HG03060 (cell line): ENCODE measurements at regions not wholly inside any gene's neighbourhood (a gene's known extent, or its start where the extent isn't known, plus 50 kb on each side); places are given as distances from the start of the nearest gene placed in this dataset.

Source experiments
- ATAC-seq: cut with Tn5 transposase; IDR thresholded peaks from one replicate; pipeline ENCODE4 v1.9.1; 2021; ENCODE audit warnings: low read depth, moderate number of reproducible peaks; ENCODE audit not compliant: unreplicated experiment

- no peak for ATAC-seq
Observed at GRCh38 chr21:24112020-24112419, 1495.3 kb downstream of the MRPL39 start.

- ATAC-seq: no peak
Observed at GRCh38 chr21:24110846-24111245, 1496.4 kb downstream of the MRPL39 start.

DNA sequence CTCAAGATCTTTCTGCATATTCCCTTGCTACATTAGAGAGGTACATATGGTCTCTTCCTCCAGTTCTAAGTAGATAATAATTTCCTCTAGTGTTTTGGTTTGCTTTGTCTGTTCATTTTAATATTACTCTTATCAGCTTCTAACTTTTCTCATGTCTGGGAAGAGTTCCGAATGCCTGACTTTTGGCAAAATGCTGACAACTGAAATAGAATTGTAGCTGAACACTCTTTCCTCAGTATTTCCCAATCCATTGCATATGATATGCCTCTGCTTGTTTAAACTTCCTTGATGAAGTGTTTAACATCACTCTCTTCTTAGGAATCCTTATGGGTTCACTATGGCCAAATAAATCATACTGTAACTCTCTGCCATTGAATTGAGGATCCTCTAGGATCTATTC is 1510.1 kb downstream of the MRPL39 start:
- ATAC-seq: no peak

DNA sequence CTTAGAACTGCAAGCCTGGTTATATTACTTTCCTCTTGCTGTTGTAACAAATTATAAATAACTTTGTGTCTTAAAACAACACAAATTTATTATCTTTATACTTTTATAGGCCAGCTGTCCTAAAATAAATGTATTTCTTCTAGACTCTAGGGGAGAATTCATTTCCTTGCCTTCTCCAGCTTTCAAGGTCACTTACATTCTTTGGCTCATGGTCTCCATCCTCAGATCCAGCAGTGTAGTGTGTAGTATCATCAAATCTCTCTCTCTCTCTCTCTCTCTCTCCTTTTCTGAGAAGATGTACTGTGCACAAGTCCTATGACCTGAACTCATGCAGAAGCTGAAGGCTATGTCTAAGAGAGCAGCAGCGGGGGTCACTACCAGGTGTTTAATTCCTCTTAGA is 1510.6 kb downstream of the MRPL39 start:
- no peak for ATAC-seq

DNA sequence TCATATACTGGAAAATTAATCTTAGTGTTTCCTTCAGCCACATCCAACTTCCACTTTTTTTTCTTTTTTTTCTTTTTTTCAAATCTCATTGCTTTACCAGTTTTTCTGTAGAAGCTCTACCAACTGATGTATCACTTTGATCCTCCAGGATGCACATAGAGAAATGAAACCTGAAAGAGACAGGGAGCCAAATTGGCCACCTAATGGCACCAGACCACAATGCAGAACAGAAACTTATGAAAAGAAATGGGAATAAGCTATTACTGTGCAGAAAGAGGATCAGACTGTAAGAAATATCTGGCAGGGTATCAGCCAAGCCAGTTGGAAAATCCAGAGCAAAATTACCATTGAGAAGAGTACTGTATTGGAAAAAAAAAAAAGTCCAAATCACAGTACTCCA is 1514.2 kb downstream of the MRPL39 start:
- ATAC-seq: no peak

DNA sequence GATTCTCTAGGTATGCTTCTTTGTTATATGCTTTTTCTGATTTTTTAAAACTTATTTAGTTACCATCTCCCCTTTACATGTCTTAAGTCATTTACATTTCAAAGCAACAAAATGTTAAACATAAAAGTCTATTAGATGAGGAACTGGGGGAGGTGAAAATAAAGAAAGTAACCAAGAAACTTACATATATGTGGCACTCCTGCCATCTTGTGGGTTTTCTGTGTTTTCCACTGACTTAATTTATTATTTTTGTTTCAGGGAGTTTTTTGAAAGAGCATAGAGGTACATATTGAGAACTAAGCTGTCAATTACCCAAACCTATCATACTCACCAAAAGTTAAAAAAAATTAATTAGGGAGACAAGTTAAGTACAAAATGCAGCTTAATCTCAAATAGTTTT is 1531.1 kb downstream of the MRPL39 start:
- ATAC-seq: no peak

GRCh38 chr21:24055696-24056095 is 1551.6 kb downstream of the MRPL39 start:
- ATAC-seq: no peak

GRCh38 chr21:24050231-24050630 is 1557.0 kb downstream of the MRPL39 start:
- no peak for ATAC-seq

DNA sequence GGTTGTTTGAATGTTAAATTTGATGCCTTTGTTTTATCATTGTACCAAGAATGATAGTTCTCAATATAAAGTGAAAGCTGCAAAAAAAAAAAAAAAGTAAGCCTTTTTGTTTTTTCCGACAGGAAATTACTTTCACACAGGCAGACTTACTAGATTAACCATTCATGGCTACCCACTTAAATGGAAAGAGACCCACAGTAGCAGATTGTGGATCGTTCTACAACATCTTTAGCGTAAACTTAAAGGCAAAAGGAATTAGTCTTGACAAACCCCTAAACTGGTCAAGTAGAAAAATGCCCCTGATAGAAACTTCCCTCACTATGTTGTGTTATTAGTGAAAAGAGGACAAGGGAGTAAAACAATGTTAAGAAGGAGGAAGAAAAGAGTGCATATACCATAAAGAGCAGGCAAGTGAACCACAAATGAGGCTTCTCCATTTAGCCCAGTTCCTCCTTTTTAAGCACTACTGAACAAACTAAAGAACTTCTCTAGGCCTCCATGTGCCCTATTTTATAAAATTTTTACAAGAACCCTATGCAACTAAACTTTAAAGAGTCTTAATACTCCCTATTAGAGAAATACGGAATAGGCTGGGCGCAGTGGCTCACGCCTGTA is 1560.3 kb downstream of the MRPL39 start:
- ATAC-seq: no peak

- ATAC-seq: no peak
Observed at GRCh38 chr21:24045775-24046215, 1561.5 kb downstream of the MRPL39 start.

DNA sequence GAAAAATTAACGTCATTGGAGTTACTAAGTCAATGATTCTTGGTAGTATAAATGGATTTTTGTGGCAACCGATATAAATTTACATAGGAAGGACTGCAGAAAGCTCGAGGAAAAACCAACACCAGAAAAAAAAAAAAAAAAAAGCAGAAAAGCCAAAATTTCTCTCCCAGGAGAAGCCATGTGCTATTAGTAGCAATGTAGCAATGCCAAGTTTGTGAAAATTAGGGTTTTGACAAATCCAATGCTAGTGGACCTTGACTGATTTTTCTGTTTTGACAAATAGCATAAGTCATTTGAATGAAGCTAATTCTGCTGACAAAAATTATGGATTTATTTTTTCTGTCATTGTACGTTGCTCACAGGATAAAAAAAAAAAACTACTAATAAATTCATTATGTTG is 1561.9 kb downstream of the MRPL39 start:
- no peak for ATAC-seq

- no peak for ATAC-seq
Observed at GRCh38 chr21:24042687-24043086, 1564.6 kb downstream of the MRPL39 start.

- ATAC-seq: no peak
Observed at GRCh38 chr21:24032709-24033232, 1574.5 kb downstream of the MRPL39 start.

DNA sequence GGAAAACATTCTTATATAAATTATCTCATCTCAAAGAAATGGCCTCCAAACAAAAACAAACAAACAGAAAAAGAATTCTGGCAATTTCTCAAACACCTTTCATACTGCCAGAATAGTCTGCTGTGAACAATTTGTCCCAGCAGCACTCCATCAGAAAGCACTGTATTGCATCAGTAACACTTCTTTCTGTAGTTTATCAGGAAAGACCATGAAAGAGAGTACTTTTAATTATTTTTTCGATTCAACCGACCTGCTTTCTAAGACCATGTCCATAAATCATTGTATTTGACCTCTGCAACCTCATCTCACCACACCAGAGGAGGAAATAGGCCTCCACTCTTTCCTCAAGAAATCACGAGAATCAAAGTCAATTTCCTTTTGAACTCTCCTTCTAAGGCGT is 1579.9 kb downstream of the MRPL39 start:
- no peak for ATAC-seq

GRCh38 chr21:24025101-24025500 is 1582.2 kb downstream of the MRPL39 start:
- ATAC-seq: no peak

DNA sequence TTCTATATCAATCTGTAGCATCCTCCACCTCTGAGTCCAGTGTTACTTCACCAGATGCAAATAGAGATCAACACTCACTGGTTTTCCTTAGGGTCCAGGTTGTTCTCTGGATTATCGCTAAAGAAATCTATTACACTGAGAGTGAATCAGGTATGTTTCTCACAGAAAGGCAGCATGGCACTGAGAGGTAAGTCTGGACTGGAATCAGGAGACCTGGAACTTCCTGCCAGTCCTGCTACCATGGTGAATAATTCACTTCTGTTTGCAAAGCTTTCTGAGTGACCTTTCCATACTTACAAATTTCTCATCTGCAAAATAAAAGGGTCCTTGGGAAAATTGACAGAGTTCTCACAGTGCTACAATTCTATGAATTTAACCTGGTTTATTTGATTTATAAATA is 1583.3 kb downstream of the MRPL39 start:
- ATAC-seq: no peak

GRCh38 chr21:24023402-24023801 is 1583.9 kb downstream of the MRPL39 start:
- no peak for ATAC-seq

GRCh38 chr21:24014381-24014780 is 1592.9 kb downstream of the MRPL39 start:
- ATAC-seq: no peak

DNA sequence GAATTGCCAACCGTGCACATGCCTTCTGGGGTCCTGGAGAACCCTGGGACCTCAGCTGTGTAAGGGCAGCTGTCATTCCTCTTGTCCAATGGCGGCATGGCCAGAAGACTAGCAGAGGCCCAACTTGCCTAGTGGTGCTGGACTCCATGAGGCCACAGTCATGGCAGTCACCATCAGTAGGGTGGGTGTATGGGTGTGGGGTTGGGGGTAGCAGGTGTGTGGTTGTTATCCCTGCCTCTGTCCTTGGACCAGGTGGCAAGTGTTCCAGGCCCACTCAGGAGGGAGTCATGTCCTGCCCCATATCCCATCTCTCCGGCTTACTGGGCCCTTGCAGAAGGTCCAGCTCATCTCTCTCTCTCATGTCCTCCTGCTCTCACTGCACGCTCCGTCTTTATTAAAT is 1596.2 kb downstream of the MRPL39 start:
- ATAC-seq: no peak

DNA sequence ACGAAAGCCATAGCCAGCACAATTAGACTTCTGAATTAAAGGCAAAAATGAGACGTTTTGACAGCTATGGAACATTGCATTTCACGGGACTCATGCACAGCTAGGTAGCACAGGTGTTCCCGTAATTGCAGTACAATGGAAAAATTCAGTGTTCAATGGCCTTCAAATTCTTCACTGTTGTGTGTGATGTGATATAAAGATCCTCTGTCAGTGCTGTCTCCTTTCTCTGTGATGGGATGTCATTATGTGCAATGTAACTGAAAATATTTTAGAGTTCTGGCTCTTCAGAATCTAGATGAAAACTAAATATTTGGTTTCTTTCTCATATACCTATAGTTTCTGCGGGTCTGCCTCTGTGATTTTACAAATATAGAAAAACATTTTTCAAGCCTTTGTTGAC is 1599.7 kb downstream of the MRPL39 start:
- no peak for ATAC-seq

GRCh38 chr21:23986987-23987386 is 1620.3 kb downstream of the MRPL39 start:
- no peak for ATAC-seq

- ATAC-seq: no peak
Observed at GRCh38 chr21:23986214-23986613, 1621.1 kb downstream of the MRPL39 start.

DNA sequence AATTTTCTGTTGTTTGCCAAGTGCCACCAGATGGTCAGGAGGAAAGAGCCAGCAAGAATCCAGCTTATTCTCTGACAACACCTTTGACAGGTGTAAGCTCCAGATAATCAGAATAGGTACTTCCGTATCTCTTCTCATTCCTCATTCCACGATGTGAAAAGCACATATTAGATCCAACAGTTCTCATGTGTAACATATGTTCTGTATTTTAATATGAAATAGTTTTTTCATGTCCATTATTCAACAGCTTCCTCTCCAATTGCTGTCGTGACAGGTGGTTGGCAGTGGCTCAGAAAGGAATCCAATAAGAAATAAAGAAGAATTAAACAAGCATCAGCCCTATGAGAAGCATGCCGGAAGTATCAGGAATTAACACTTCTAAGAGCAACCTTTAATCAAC is 1624.7 kb downstream of the MRPL39 start:
- ATAC-seq: no peak
